ENCODE measurements at regions not wholly inside any gene's neighbourhood (a gene's known extent, or its start where the extent isn't known, plus 50 kb on each side); places are given as distances from the start of the nearest gene placed in this dataset.

DNA sequence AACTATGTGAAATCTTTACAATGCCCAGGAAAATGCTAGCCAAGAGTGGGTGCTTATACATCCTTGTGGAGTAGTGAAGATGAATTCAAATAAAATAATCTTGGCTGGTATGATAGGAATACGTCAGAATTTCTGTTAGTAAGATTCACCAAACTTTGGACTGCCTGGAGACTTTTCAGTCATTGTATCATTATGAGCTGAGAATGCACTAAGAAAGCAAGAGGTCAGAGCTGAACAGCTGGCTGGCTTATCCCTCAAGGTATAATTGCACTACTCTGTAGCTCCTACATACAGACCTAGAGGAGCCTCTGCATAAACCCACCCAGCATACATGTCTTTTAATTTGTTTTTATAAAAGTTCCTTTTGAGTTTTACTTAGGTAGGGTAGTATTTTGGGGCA, 568.5 kb upstream of the RIOK2 start:
- TF ChIP-seq CTCF (conservative IDR thresholded peaks at IDR 0.05) (no peak), ZFX (IDR thresholded peaks at IDR 0.05) (no peak)

All from C4-2B (cell line).